GM21367 (cell line): ENCODE measurements at regions not wholly inside any gene's neighbourhood (a gene's known extent, or its start where the extent isn't known, plus 50 kb on each side); places are given as distances from the start of the nearest gene placed in this dataset.
A peak's percentile ranks its signal among the peaks of the same experiment; 100 is the strongest.
"Not testable (repeated sequence)": the region's sequence is repeated elsewhere in the genome, so short reads cannot be mapped to it uniquely, and the experiment has no call there.

ENCODE experiments used
- ATAC-seq: cut with Tn5 transposase; IDR thresholded peaks from one replicate; pipeline ENCODE4 v1.9.1; 2021; ENCODE audit not compliant: unreplicated experiment

GRCh38 chr4:85102606-85103005 is 136.1 kb upstream of the WDFY3 start:
- no peak for ATAC-seq

GRCh38 chr4:85106166-85106565 is 139.7 kb upstream of the WDFY3 start:
- ATAC-seq = no peak

GRCh38 chr4:85106805-85107336 is 140.4 kb upstream of the WDFY3 start:
- ATAC-seq = no peak

GRCh38 chr4:85107553-85107952 is 141.1 kb upstream of the WDFY3 start:
- no peak for ATAC-seq

- ATAC-seq = no peak
Measured at GRCh38 chr4:85113706-85114105, 147.2 kb upstream of the WDFY3 start.

GRCh38 chr4:85114526-85114925 is 148.0 kb upstream of the WDFY3 start:
- no peak for ATAC-seq

- no peak for ATAC-seq
Measured at GRCh38 chr4:85116008-85116407, 149.5 kb upstream of the WDFY3 start.

GRCh38 chr4:85125688-85126087 is 159.2 kb upstream of the WDFY3 start:
- ATAC-seq = no peak

GRCh38 chr4:85126991-85127591 is 160.6 kb upstream of the WDFY3 start:
- no peak for ATAC-seq

GRCh38 chr4:85127653-85128052 is 161.2 kb upstream of the WDFY3 start:
- ATAC-seq = peak; percentile 99

GRCh38 chr4:85128246-85129204 is 162.0 kb upstream of the WDFY3 start:
- no peak for ATAC-seq

- ATAC-seq = not testable (repeated sequence)
Measured at GRCh38 chr4:85129354-85130125, 163.1 kb upstream of the WDFY3 start.

- no peak for ATAC-seq
Measured at GRCh38 chr4:85132117-85132516, 165.6 kb upstream of the WDFY3 start.

- no peak for ATAC-seq
Measured at GRCh38 chr4:85132570-85132969, 166.1 kb upstream of the WDFY3 start.

- ATAC-seq = not testable (repeated sequence)
Measured at GRCh38 chr4:85139749-85140148, 173.3 kb upstream of the WDFY3 start.

GRCh38 chr4:85142451-85142850 is 176.0 kb upstream of the WDFY3 start:
- no peak for ATAC-seq

- peak; percentile 86 for ATAC-seq
Measured at GRCh38 chr4:85147481-85148076, 181.1 kb upstream of the WDFY3 start.

GRCh38 chr4:85149676-85150075 is 183.2 kb upstream of the WDFY3 start:
- no peak for ATAC-seq

- ATAC-seq = no peak
Measured at GRCh38 chr4:85151371-85151770, 184.9 kb upstream of the WDFY3 start.

GRCh38 chr4:85151786-85152185 is 185.3 kb upstream of the WDFY3 start:
- no peak for ATAC-seq

GRCh38 chr4:85152480-85152879 is 186.0 kb upstream of the WDFY3 start:
- no peak for ATAC-seq
